ENCODE measurements at regions not wholly inside any gene's neighbourhood (a gene's known extent, or its start where the extent isn't known, plus 50 kb on each side); places are given as distances from the start of the nearest gene placed in this dataset.

- Histone ChIP-seq H3K4me2 (replicated peaks; ENCODE audit: low read depth, low read length, poor library complexity, severe bottlenecking) (no peak overlapping the region), H2AFZ (ENCODE audit: insufficient read depth, low read depth, low read length, poor library complexity, severe bottlenecking) (no peak overlapping the region), H3K36me3 (replicated peaks in 1 of 2; ENCODE audit: control extremely low read depth in 1 of 2, control insufficient read depth in 1 of 2, extremely low read depth in 1 of 2, insufficient read depth in 2 of 2, low read length in 1 of 2) (no peaks in the 10 kb centered on the region), H3K4me1 (ENCODE audit: control insufficient read depth in 2 of 2, insufficient read depth in 2 of 2, low read length in 2 of 2) (no peaks in the 10 kb centered on the region), H3K4me3 (ENCODE audit: control extremely low read depth in 1 of 5, extremely low read depth in 1 of 5, insufficient read depth in 1 of 5, low read depth in 2 of 5, low read length in 4 of 5) (no peak overlapping the region), H3K27me3 (replicated peaks in 1 of 4; ENCODE audit: control extremely low read depth in 1 of 4, control insufficient read depth in 3 of 4, insufficient read depth in 4 of 4, low read length in 3 of 4) (no peaks in the 10 kb centered on the region), H3K79me2 (ENCODE audit: control insufficient read depth, insufficient read depth, low read length) (no peaks in the 10 kb centered on the region), H3K9me3 (ENCODE audit: control extremely low read depth in 1 of 3, control insufficient read depth in 2 of 3, insufficient read depth in 1 of 3, low read length in 2 of 3) (peaks cover 0 to 12% (median 5%) of the 10 kb centered on the region in 3 donors), H3K27ac (ENCODE audit: low read length in 2 of 2) (no peak overlapping the region), H4K20me1 (ENCODE audit: control insufficient read depth, insufficient read depth, low read length, poor library complexity, severe bottlenecking) (no peaks in the 10 kb centered on the region), H3K9ac (ENCODE audit: low read length) (no peak overlapping the region)
- CTCF ChIA-PET = no interaction called here
- DNase-seq (no peak), ATAC-seq (ENCODE audit: low read depth) (no peak)
- H3K4me3 Mint-ChIP-seq = no peak overlapping the region
- no peaks in the 10 kb centered on the region for H3K9me3 Mint-ChIP-seq (ENCODE audit: insufficient read depth)
- WGBS (ENCODE audit: insufficient coverage) = no CpG with 5 or more reads among the region's 2 CpGs
- H3K27me3 Mint-ChIP-seq = peaks cover 12% of the 10 kb centered on the region
- TF ChIP-seq EZH2 (IDR thresholded peaks at IDR 0.05; ENCODE audit: borderline replicate concordance, insufficient read depth, low read depth, low read length, poor library complexity, severe bottlenecking) (no peak), CTCF (IDR thresholded peaks at IDR 0.05) (no peak)
- POLR2A ChIA-PET = no interaction called here
- intact Hi-C loops (cut with micrococcal nuclease) = no loop called here
- H3K4me1 Mint-ChIP-seq = peaks cover 2% of the 10 kb centered on the region
- no peak overlapping the region for H3K27ac Mint-ChIP-seq
Measured at GRCh38 chr5:142515036-142515435, 170.9 kb downstream of the FGF1 start.

GRCh38 chr5:142514196-142514595 lies 171.7 kb downstream of the FGF1 start:
- Mint-ChIP-seq H3K9me3 (ENCODE audit: insufficient read depth) (no peaks in the 10 kb centered on the region), H3K4me3 (no peak overlapping the region), H3K27me3 (peaks cover 9% of the 10 kb centered on the region), H3K4me1 (peaks cover 2% of the 10 kb centered on the region), H3K27ac (no peak overlapping the region)
- Histone ChIP-seq H3K27me3 (replicated peaks in 1 of 4; ENCODE audit: control extremely low read depth in 1 of 4, control insufficient read depth in 3 of 4, insufficient read depth in 4 of 4, low read length in 3 of 4) (peaks cover 0 to 6% (median 2%) of the 10 kb centered on the region in 4 experiments), H3K27ac (ENCODE audit: low read length in 2 of 2) (no peak overlapping the region), H2AFZ (ENCODE audit: insufficient read depth, low read depth, low read length, poor library complexity, severe bottlenecking) (no peak overlapping the region), H4K20me1 (ENCODE audit: control insufficient read depth, insufficient read depth, low read length, poor library complexity, severe bottlenecking) (no peaks in the 10 kb centered on the region), H3K36me3 (replicated peaks in 1 of 2; ENCODE audit: control extremely low read depth in 1 of 2, control insufficient read depth in 1 of 2, extremely low read depth in 1 of 2, insufficient read depth in 2 of 2, low read length in 1 of 2) (no peaks in the 10 kb centered on the region), H3K9ac (ENCODE audit: low read length) (no peak overlapping the region), H3K9me3 (ENCODE audit: control extremely low read depth in 1 of 3, control insufficient read depth in 2 of 3, insufficient read depth in 1 of 3, low read length in 2 of 3) (peaks cover 0 to 12% (median 5%) of the 10 kb centered on the region in 3 donors), H3K4me3 (ENCODE audit: control extremely low read depth in 1 of 5, extremely low read depth in 1 of 5, insufficient read depth in 1 of 5, low read depth in 2 of 5, low read length in 4 of 5) (no peak overlapping the region), H3K4me2 (replicated peaks; ENCODE audit: low read depth, low read length, poor library complexity, severe bottlenecking) (no peak overlapping the region), H3K79me2 (ENCODE audit: control insufficient read depth, insufficient read depth, low read length) (no peaks in the 10 kb centered on the region), H3K4me1 (ENCODE audit: control insufficient read depth in 2 of 2, insufficient read depth in 2 of 2, low read length in 2 of 2) (no peaks in the 10 kb centered on the region)
- POLR2A ChIA-PET = no interaction called here
- TF ChIP-seq CTCF (IDR thresholded peaks at IDR 0.05) (no peak), EZH2 (IDR thresholded peaks at IDR 0.05; ENCODE audit: borderline replicate concordance, insufficient read depth, low read depth, low read length, poor library complexity, severe bottlenecking) (no peak)
- WGBS (ENCODE audit: insufficient coverage) = no CpG with 5 or more reads among the region's 3 CpGs
- CTCF ChIA-PET = no interaction called here
- intact Hi-C loops (cut with micrococcal nuclease) = no loop called here
- ATAC-seq (ENCODE audit: low read depth) = no peak
- DNase-seq = no peak
